ENCODE measurements at regions not wholly inside any gene's neighbourhood (a gene's known extent, or its start where the extent isn't known, plus 50 kb on each side); places are given as distances from the start of the nearest gene placed in this dataset.

DNA sequence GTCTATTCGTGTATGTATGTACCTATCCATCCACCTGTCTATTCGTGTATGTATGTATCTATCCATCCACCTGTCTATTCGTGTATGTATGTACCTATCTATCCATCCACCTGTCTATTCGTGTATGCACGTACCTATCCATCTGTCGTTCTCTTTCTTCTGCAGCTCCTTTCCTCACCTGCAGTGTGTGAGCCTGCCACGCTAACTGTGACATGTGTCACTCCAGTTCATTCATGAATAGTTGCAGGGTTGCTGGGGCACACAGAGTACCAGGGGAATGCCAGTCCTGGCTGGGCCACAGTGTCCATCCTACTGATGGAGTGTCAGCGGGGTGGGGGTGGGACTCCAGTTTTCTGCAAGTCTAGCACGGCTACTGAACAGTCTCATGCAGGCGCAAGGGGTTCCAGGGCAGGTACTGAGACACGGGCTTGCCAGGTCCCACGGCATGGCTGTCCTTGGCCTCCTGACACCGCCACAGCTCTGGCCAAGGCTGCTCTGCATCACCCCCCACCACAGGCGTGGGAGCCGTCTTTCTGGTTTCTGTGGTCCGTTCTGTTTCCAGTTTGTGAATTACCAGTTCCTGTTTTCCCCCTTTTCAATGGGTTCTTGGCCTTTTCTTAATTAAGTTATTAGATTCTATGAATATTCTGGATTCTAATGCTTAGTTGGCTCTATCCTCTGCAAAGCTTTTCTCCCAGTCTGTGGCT lies 88.8 kb upstream of the CLDN5 start:
- Histone ChIP-seq H3K27ac (ENCODE audit: extremely low read depth, low read depth, low read length) (no peak overlapping the region), H3K4me2 (ENCODE audit: insufficient read depth, low read length) (no peak overlapping the region), H3K79me2 (ENCODE audit: control insufficient read depth, insufficient read depth, low read length) (no peaks in the 10 kb centered on the region), H3K4me1 (replicated peaks in 1 of 2; ENCODE audit: control insufficient read depth in 2 of 2, insufficient read depth in 2 of 2, low read length in 2 of 2) (peaks cover 0 to 18% of the 10 kb centered on the region in 2 experiments; a peak in 3 of 5 replicates), H3K4me3 (no peak overlapping the region), H3K9me3 (replicated peaks; ENCODE audit: control insufficient read depth, insufficient read depth, low read depth, low read length) (no peaks in the 10 kb centered on the region), H3K9me1 (ENCODE audit: control insufficient read depth, insufficient read depth, low read length) (no peaks in the 10 kb centered on the region), H3K27me3 (ENCODE audit: control insufficient read depth in 2 of 2, insufficient read depth in 2 of 2, low read length in 2 of 2) (peaks cover 81 to 87% of the 10 kb centered on the region in 2 experiments), H4K20me1 (replicated peaks; ENCODE audit: control insufficient read depth, insufficient read depth, low read length) (peaks cover 18% of the 10 kb centered on the region), H2AFZ (ENCODE audit: low read depth, low read length) (no peak overlapping the region), H3K36me3 (ENCODE audit: control insufficient read depth, insufficient read depth, low read length) (no peaks in the 10 kb centered on the region), H3K9ac (ENCODE audit: insufficient read depth in 1 of 2, low read depth in 2 of 2, low read length in 2 of 2) (peak overlapping the region in 1 of 2 experiments; percentile 65; a peak in 1 of 4 replicates)
- intact Hi-C loops (cut with micrococcal nuclease) (no loop called here), in situ Hi-C loops (cut with MboI) (no loop called here)
- ChIA-PET CTCF (ENCODE audit: low intra/inter-chr PET ratio) (no interaction called here), POLR2A (interaction anchor here (0.6 to 1.5 kb wide), 8 partner anchors 8 to 435 kb away, joined by 3 to 6 read pairs (median 4); partner anchors contain the start of gene SLC25A1)
- ATAC-seq (0 out of 3 replicates have a peak, but pooled peaks have one; percentile 10), DNase-seq (ENCODE audit: extremely low read depth in 1 of 4, low spot score in 3 of 4) (no peak), FAIRE-seq (no peak)
- under 1% methylated on average over 16 of the region's 16 CpGs for WGBS (ENCODE audit: insufficient coverage, low coverage, missing lambda C conversion rate)
- no TSS peak for BruUV-seq (replicated peaks)
- peak; percentile 16 to 63; a peak in 2 of 4 replicates for TF ChIP-seq MAZ (CRISPR knock-in tag; conservative IDR thresholded peaks at IDR 0.05 in 1 of 2, IDR thresholded peaks at IDR 0.05 in 1 of 2)
- TF ChIP-seq, protein P1, sequence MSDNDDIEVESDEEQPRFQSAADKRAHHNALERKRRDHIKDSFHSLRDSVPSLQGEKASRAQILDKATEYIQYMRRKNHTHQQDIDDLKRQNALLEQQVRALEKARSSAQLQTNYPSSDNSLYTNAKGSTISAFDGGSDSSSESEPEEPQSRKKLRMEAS (CRISPR knock-in tag; IDR thresholded peaks at IDR 0.05) = peak; percentile 38; the same call in 1 of the 2 replicates
- no peak for TF ChIP-seq BDP1 (IDR thresholded peaks at IDR 0.05; ENCODE audit: insufficient read depth, insufficient read length)
- TF ChIP-seq, protein P2, sequence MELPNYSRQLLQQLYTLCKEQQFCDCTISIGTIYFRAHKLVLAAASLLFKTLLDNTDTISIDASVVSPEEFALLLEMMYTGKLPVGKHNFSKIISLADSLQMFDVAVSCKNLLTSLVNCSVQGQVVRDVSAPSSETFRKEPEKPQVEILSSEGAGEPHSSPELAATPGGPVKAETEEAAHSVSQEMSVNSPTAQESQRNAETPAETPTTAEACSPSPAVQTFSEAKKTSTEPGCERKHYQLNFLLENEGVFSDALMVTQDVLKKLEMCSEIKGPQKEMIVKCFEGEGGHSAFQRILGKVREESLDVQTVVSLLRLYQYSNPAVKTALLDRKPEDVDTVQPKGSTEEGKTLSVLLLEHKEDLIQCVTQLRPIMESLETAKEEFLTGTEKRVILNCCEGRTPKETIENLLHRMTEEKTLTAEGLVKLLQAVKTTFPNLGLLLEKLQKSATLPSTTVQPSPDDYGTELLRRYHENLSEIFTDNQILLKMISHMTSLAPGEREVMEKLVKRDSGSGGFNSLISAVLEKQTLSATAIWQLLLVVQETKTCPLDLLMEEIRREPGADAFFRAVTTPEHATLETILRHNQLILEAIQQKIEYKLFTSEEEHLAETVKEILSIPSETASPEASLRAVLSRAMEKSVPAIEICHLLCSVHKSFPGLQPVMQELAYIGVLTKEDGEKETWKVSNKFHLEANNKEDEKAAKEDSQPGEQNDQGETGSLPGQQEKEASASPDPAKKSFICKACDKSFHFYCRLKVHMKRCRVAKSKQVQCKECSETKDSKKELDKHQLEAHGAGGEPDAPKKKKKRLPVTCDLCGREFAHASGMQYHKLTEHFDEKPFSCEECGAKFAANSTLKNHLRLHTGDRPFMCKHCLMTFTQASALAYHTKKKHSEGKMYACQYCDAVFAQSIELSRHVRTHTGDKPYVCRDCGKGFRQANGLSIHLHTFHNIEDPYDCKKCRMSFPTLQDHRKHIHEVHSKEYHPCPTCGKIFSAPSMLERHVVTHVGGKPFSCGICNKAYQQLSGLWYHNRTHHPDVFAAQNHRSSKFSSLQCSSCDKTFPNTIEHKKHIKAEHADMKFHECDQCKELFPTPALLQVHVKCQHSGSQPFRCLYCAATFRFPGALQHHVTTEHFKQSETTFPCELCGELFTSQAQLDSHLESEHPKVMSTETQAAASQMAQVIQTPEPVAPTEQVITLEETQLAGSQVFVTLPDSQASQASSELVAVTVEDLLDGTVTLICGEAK (IDR thresholded peaks at IDR 0.05) = no peak
- TF ChIP-seq, protein P2 (CRISPR knock-in tag; IDR thresholded peaks at IDR 0.05) = peak; percentile 44
- TF ChIP-seq, protein P3, sequence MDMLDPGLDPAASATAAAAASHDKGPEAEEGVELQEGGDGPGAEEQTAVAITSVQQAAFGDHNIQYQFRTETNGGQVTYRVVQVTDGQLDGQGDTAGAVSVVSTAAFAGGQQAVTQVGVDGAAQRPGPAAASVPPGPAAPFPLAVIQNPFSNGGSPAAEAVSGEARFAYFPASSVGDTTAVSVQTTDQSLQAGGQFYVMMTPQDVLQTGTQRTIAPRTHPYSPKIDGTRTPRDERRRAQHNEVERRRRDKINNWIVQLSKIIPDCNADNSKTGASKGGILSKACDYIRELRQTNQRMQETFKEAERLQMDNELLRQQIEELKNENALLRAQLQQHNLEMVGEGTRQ (CRISPR knock-in tag; IDR thresholded peaks at IDR 0.05) = 0 out of 2 replicates have a peak, but pooled peaks have one; percentile 3
- TF ChIP-seq ZFP36 (IDR thresholded peaks at IDR 0.05; ENCODE audit: low read depth, low read length, partially characterized antibody) = peak; percentile 10
- no peak for TF ChIP-seq GABPB2 (CRISPR knock-in tag; conservative IDR thresholded peaks at IDR 0.05)
